Activated CD8-positive, alpha-beta memory T cell treated with anti-CD3 and anti-CD28 coated beads, Interleukin-2, amount 10 ng/mL, durations not matched to agents 7 days and 5 days (primary cell): ENCODE measurements at regions not wholly inside any gene's neighbourhood (a gene's known extent, or its start where the extent isn't known, plus 50 kb on each side); places are given as distances from the start of the nearest gene placed in this dataset.

Experiments used
- ATAC-seq: fragments of 150-1000 bp; cut with Tn5 transposase; one replicate; pipeline ENCODE4 v1.10.0; 2021; ENCODE audit warnings: moderate library complexity
- CTCF ChIA-PET: fragments of 350-600 bp; sonication (Branson Sonifier 250); formaldehyde crosslinking; loops from one replicate; lab custom pipeline; 2021; ENCODE audit warnings: antibody characterized with exemption; lab: Charles Lee
- DNase-seq: peaks from one replicate; pipeline ENCODE4 v3.0.0-alpha.2; 2020
- H3K27ac Mint-ChIP-seq: one replicate; pipeline ENCODE4 v1.8.0; 2021; ENCODE audit warnings: mild to moderate bottlenecking, mixed read lengths
- H3K27me3 Mint-ChIP-seq: one replicate; pipeline ENCODE4 v1.8.0; 2021; ENCODE audit warnings: mixed read lengths
- H3K36me3 Mint-ChIP-seq: one replicate; pipeline ENCODE4 v1.8.0; 2021; ENCODE audit warnings: mild to moderate bottlenecking, mixed read lengths
- H3K4me1 Mint-ChIP-seq: one replicate; pipeline ENCODE4 v1.8.0; 2021; ENCODE audit warnings: mixed read lengths
- H3K4me3 Mint-ChIP-seq: one replicate; pipeline ENCODE4 v1.8.0; 2021; ENCODE audit warnings: mild to moderate bottlenecking, moderate library complexity, mixed read lengths
- H3K9me3 Mint-ChIP-seq: one replicate; pipeline ENCODE4 v1.8.0; 2022; ENCODE audit warnings: low read depth, mixed read lengths

- H3K36me3 Mint-ChIP-seq, result no peaks in the 10 kb centered on the region
- H3K9me3 Mint-ChIP-seq, result no peaks in the 10 kb centered on the region
- CTCF ChIA-PET, result no interaction called here
Observed at GRCh38 chr14:56026506-56026905, 91.7 kb upstream of the PELI2 start.

GRCh38 chr14:56027421-56027820 lies 90.8 kb upstream of the PELI2 start:
- no peak for DNase-seq
- H3K36me3 Mint-ChIP-seq, result no peaks in the 10 kb centered on the region
- H3K27me3 Mint-ChIP-seq, result peaks cover 36% of the 10 kb centered on the region
- no peak overlapping the region for H3K27ac Mint-ChIP-seq
- H3K4me1 Mint-ChIP-seq, result no peaks in the 10 kb centered on the region
- no peak overlapping the region for H3K4me3 Mint-ChIP-seq
- CTCF ChIA-PET, result interaction anchor here (0.6 kb wide), 1 partner anchor 482 kb away, joined by 3 read pairs; no protein-coding TSS in a partner anchor
- ATAC-seq, result no peak
- H3K9me3 Mint-ChIP-seq, result no peaks in the 10 kb centered on the region

More at GRCh38 chr14:56026506-56026905, 91.7 kb upstream of the PELI2 start:
- DNase-seq, result no peak
- Mint-ChIP-seq H3K4me1 (no peaks in the 10 kb centered on the region), H3K27ac (no peak overlapping the region), H3K4me3 (no peak overlapping the region), H3K27me3 (peaks cover 30% of the 10 kb centered on the region)
- no peak for ATAC-seq

DNA sequence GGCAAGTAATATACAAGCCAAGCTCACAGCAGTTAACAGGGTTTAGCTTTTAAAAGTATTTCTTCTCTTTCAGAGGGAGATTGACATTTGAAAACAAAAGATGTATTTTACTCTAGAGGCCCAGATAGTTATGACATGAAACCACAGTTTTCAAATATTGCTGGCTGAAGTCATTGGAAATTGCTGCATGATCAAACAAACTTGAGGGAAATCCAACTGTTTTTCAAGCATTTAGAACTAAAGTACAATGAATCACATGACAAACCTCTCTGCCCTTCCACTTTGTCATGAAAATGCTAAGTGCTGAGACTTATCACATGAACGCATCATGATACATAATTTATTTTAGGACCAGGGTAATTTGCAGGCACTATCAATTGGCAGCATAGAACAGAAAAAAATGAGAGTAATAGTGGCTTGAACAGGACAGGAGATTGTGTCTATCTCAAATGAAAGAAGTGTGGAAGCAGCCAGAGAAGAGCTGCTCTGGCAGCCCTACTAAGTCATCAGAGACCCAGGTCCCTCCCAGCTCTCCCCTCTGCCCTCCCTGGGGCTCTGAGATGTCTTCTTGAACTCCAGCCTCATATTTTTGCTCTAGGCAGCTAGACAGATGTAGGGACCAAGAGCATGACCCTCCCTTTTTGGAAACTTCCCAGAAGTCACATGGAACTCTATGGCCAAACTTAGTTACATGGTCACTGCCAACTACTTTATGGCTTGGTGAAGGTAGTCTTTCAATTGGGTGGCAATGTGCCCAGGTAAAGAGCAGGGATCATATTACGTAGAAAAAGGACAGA lies 90.1 kb upstream of the PELI2 start:
- H3K4me1 Mint-ChIP-seq, result no peaks in the 10 kb centered on the region
- CTCF ChIA-PET, result interaction anchor here (0.6 kb wide), 1 partner anchor 481 kb away, joined by 3 read pairs; no protein-coding TSS in a partner anchor

DNA sequence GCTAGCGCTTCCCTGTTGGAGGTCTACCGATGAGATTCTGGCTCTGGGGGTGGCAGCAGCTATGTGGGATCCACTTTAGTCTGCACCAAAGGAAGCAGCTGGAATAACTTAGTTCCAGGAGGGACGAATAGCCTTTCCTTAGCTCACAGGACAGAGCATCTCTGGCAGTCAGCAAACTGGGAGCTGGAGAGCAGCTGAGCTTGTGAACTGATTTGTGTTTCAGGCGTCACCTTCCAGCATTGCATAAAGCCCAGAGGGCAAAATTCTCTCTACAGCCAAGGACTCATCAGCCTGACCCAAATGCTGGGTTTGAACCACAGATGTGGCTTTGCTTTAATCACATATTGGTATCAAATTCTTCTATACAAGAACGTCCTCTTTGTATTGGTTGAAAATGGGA lies 81.9 kb upstream of the PELI2 start:
- no peak overlapping the region for H3K4me3 Mint-ChIP-seq
- H3K27me3 Mint-ChIP-seq, result peaks cover 23% of the 10 kb centered on the region
- ATAC-seq, result no peak
- CTCF ChIA-PET, result no interaction called here
- no peaks in the 10 kb centered on the region for H3K9me3 Mint-ChIP-seq
- no peaks in the 10 kb centered on the region for H3K36me3 Mint-ChIP-seq
- H3K4me1 Mint-ChIP-seq, result no peaks in the 10 kb centered on the region
- DNase-seq, result no peak
- H3K27ac Mint-ChIP-seq, result no peak overlapping the region

More for the DNA sequence above, 90.1 kb upstream of the PELI2 start:
- H3K36me3 Mint-ChIP-seq, result no peaks in the 10 kb centered on the region
- H3K27me3 Mint-ChIP-seq, result peaks cover 38% of the 10 kb centered on the region
- no peak overlapping the region for H3K27ac Mint-ChIP-seq
- ATAC-seq, result no peak
- no peak overlapping the region for H3K4me3 Mint-ChIP-seq
- H3K9me3 Mint-ChIP-seq, result no peaks in the 10 kb centered on the region
- DNase-seq, result no peak

- H3K9me3 Mint-ChIP-seq, result no peaks in the 10 kb centered on the region
- DNase-seq (no peak), ATAC-seq (no peak)
- CTCF ChIA-PET, result no interaction called here
- H3K27ac Mint-ChIP-seq, result no peak overlapping the region
- H3K4me1 Mint-ChIP-seq, result no peaks in the 10 kb centered on the region
- no peak overlapping the region for H3K4me3 Mint-ChIP-seq
- peaks cover 31% of the 10 kb centered on the region for H3K27me3 Mint-ChIP-seq
- H3K36me3 Mint-ChIP-seq, result no peaks in the 10 kb centered on the region
Observed at GRCh38 chr14:56040121-56040520, 78.1 kb upstream of the PELI2 start.

DNA sequence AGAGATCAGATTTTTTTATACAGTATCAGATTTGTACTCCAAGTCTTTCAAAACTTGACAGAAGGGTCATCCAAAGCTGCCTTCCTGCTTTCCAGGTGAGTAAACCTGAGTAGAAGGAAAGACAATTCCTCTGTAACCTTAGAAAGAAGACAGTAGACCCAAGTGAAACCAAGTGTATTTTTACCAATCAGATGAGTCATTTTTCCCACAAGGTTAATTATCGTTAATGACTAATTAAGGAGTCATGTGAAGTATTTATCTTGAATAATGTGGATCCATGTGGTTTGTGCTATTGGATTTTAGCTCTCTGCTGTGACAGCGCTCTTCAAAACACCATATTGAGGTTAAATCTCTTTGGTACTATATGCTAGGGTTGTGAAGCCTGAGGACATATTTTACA lies 74.0 kb upstream of the PELI2 start:
- H3K9me3 Mint-ChIP-seq, result no peaks in the 10 kb centered on the region
- CTCF ChIA-PET, result no interaction called here
- ATAC-seq, result no peak

DNA sequence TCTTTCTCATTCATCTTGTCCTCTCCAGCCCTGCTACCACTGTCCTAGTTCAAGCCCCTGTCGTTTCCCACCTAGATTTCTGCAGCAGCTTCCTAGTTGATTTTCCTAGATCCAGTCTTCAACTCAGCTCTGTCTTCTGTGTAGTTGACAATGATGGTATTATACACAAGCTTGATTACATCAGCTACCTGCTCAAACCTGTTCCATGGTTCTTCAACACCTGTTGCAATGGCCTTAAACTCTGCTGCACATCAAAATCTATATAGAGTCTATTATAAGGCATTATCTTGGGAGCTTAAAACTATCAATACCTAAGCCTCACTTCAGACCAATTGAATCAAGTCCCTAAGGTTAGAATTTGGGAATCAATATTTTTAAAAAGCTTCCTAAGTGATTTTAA lies 71.7 kb upstream of the PELI2 start:
- DNase-seq (no peak), ATAC-seq (no peak)
- Mint-ChIP-seq H3K9me3 (no peaks in the 10 kb centered on the region), H3K27ac (no peak overlapping the region), H3K4me3 (no peak overlapping the region), H3K27me3 (peaks cover 24% of the 10 kb centered on the region), H3K36me3 (no peaks in the 10 kb centered on the region), H3K4me1 (no peaks in the 10 kb centered on the region)
- CTCF ChIA-PET, result no interaction called here

More for the DNA sequence above, 74.0 kb upstream of the PELI2 start:
- peaks cover 26% of the 10 kb centered on the region for H3K27me3 Mint-ChIP-seq
- H3K4me1 Mint-ChIP-seq, result no peaks in the 10 kb centered on the region
- no peak for DNase-seq
- H3K4me3 Mint-ChIP-seq, result no peak overlapping the region
- no peaks in the 10 kb centered on the region for H3K36me3 Mint-ChIP-seq
- H3K27ac Mint-ChIP-seq, result no peak overlapping the region

GRCh38 chr14:56046996-56047395 lies 71.2 kb upstream of the PELI2 start:
- no peak overlapping the region for H3K4me3 Mint-ChIP-seq

GRCh38 chr14:56049536-56049935 lies 68.7 kb upstream of the PELI2 start:
- Mint-ChIP-seq H3K4me3 (no peak overlapping the region), H3K9me3 (no peaks in the 10 kb centered on the region), H3K27me3 (peaks cover 20% of the 10 kb centered on the region), H3K4me1 (no peaks in the 10 kb centered on the region), H3K36me3 (no peaks in the 10 kb centered on the region), H3K27ac (no peak overlapping the region)
- ATAC-seq (no peak), DNase-seq (no peak)
- CTCF ChIA-PET, result no interaction called here

More at GRCh38 chr14:56046996-56047395, 71.2 kb upstream of the PELI2 start:
- Mint-ChIP-seq H3K27me3 (peaks cover 24% of the 10 kb centered on the region), H3K36me3 (no peaks in the 10 kb centered on the region), H3K4me1 (no peaks in the 10 kb centered on the region), H3K27ac (no peak overlapping the region), H3K9me3 (no peaks in the 10 kb centered on the region)
- ATAC-seq (no peak), DNase-seq (no peak)
- CTCF ChIA-PET, result no interaction called here

GRCh38 chr14:56055511-56055910 lies 62.7 kb upstream of the PELI2 start:
- H3K4me3 Mint-ChIP-seq, result no peak overlapping the region
- H3K36me3 Mint-ChIP-seq, result no peaks in the 10 kb centered on the region
- H3K4me1 Mint-ChIP-seq, result no peaks in the 10 kb centered on the region
- no peaks in the 10 kb centered on the region for H3K9me3 Mint-ChIP-seq
- CTCF ChIA-PET, result no interaction called here
- DNase-seq (no peak), ATAC-seq (no peak)
- peaks cover 27% of the 10 kb centered on the region for H3K27me3 Mint-ChIP-seq
- no peak overlapping the region for H3K27ac Mint-ChIP-seq

GRCh38 chr14:56056031-56056430 lies 62.2 kb upstream of the PELI2 start:
- no peak for ATAC-seq
- H3K36me3 Mint-ChIP-seq, result no peaks in the 10 kb centered on the region
- no peak overlapping the region for H3K27ac Mint-ChIP-seq
- no peaks in the 10 kb centered on the region for H3K9me3 Mint-ChIP-seq
- H3K4me1 Mint-ChIP-seq, result no peaks in the 10 kb centered on the region
- H3K27me3 Mint-ChIP-seq, result peaks cover 31% of the 10 kb centered on the region
- CTCF ChIA-PET, result no interaction called here
- no peak overlapping the region for H3K4me3 Mint-ChIP-seq
- no peak for DNase-seq

- no peak overlapping the region for H3K4me3 Mint-ChIP-seq
- peaks cover 27% of the 10 kb centered on the region for H3K27me3 Mint-ChIP-seq
- H3K4me1 Mint-ChIP-seq, result no peaks in the 10 kb centered on the region
- DNase-seq (no peak), ATAC-seq (no peak)
- no peaks in the 10 kb centered on the region for H3K36me3 Mint-ChIP-seq
- no peaks in the 10 kb centered on the region for H3K9me3 Mint-ChIP-seq
- no peak overlapping the region for H3K27ac Mint-ChIP-seq
- CTCF ChIA-PET, result no interaction called here
Observed at GRCh38 chr14:56057071-56057741, 61.0 kb upstream of the PELI2 start.

- H3K27me3 Mint-ChIP-seq, result peaks cover 24% of the 10 kb centered on the region
- no peaks in the 10 kb centered on the region for H3K9me3 Mint-ChIP-seq
- H3K4me3 Mint-ChIP-seq, result no peak overlapping the region
- no peaks in the 10 kb centered on the region for H3K4me1 Mint-ChIP-seq
- ATAC-seq (no peak), DNase-seq (no peak)
- CTCF ChIA-PET, result no interaction called here
- H3K36me3 Mint-ChIP-seq, result no peaks in the 10 kb centered on the region
- H3K27ac Mint-ChIP-seq, result no peak overlapping the region
Observed at GRCh38 chr14:56057767-56058166, 60.4 kb upstream of the PELI2 start.

- Mint-ChIP-seq H3K36me3 (no peaks in the 10 kb centered on the region), H3K9me3 (no peaks in the 10 kb centered on the region), H3K4me1 (no peaks in the 10 kb centered on the region), H3K27ac (no peak overlapping the region), H3K4me3 (no peak overlapping the region), H3K27me3 (peaks cover 17% of the 10 kb centered on the region)
- ATAC-seq (no peak), DNase-seq (no peak)
- CTCF ChIA-PET, result no interaction called here
Observed at GRCh38 chr14:56059054-56059453, 59.2 kb upstream of the PELI2 start.
